ENCODE measurements at regions not wholly inside any gene's neighbourhood (a gene's known extent, or its start where the extent isn't known, plus 50 kb on each side); places are given as distances from the start of the nearest gene placed in this dataset.

GRCh38 chr2:137893145-137893544 is 71.1 kb upstream of the HNMT start:
- H3K9ac ChIP-seq (ENCODE audit: low read depth, low read length): no peak overlapping the region
- no peak overlapping the region for H3K27ac ChIP-seq (ENCODE audit: low read length)
- TF ChIP-seq EZH2 (IDR thresholded peaks at IDR 0.05; ENCODE audit: borderline replicate concordance, low read depth, low read length, severe bottlenecking) (no peak), CTCF (IDR thresholded peaks at IDR 0.05; ENCODE audit: borderline replicate concordance, extremely low read depth, low read length, poor library complexity, severe bottlenecking) (no peak)
- DNase-seq (no peak), ATAC-seq (ENCODE audit: insufficient read depth, low read depth) (no peak)
- H3K4me1 ChIP-seq (ENCODE audit: insufficient read depth, low read length): no peaks in the 10 kb centered on the region
- no peak overlapping the region for H3K4me3 ChIP-seq (ENCODE audit: low read depth in 1 of 2, low read length in 2 of 2)
- no peak overlapping the region for H2AFZ ChIP-seq (ENCODE audit: low read depth, low read length)
- no peak overlapping the region for H3K4me2 ChIP-seq (ENCODE audit: insufficient read depth, low read length)
- no peaks in the 10 kb centered on the region for H4K20me1 ChIP-seq (ENCODE audit: insufficient read depth, low read length)
- no peaks in the 10 kb centered on the region for H3K9me3 ChIP-seq (ENCODE audit: insufficient read depth, low read length, severe bottlenecking)
- H3K36me3 ChIP-seq (ENCODE audit: insufficient read depth, low read length): no peaks in the 10 kb centered on the region
- no peaks in the 10 kb centered on the region for H3K79me2 ChIP-seq (ENCODE audit: insufficient read depth, low read length)
- no peaks in the 10 kb centered on the region for H3K27me3 ChIP-seq (ENCODE audit: insufficient read depth, low read length, poor library complexity)

- H3K27me3 ChIP-seq (ENCODE audit: insufficient read depth, low read length, poor library complexity): no peaks in the 10 kb centered on the region
- no peak overlapping the region for H3K4me3 ChIP-seq (ENCODE audit: low read depth in 1 of 2, low read length in 2 of 2)
- no peak overlapping the region for H3K9ac ChIP-seq (ENCODE audit: low read depth, low read length)
- H3K4me1 ChIP-seq (ENCODE audit: insufficient read depth, low read length): no peaks in the 10 kb centered on the region
- H2AFZ ChIP-seq (ENCODE audit: low read depth, low read length): no peak overlapping the region
- no peaks in the 10 kb centered on the region for H3K9me3 ChIP-seq (ENCODE audit: insufficient read depth, low read length, severe bottlenecking)
- no peak overlapping the region for H3K4me2 ChIP-seq (ENCODE audit: insufficient read depth, low read length)
- H3K27ac ChIP-seq (ENCODE audit: low read length): no peak overlapping the region
- ATAC-seq (ENCODE audit: insufficient read depth, low read depth) (no peak), DNase-seq (no peak)
- no peak for TF ChIP-seq CTCF (IDR thresholded peaks at IDR 0.05; ENCODE audit: borderline replicate concordance, extremely low read depth, low read length, poor library complexity, severe bottlenecking)
- TF ChIP-seq EZH2 (IDR thresholded peaks at IDR 0.05; ENCODE audit: borderline replicate concordance, low read depth, low read length, severe bottlenecking): no peak
- no peaks in the 10 kb centered on the region for H4K20me1 ChIP-seq (ENCODE audit: insufficient read depth, low read length)
- H3K36me3 ChIP-seq (ENCODE audit: insufficient read depth, low read length): no peaks in the 10 kb centered on the region
- H3K79me2 ChIP-seq (ENCODE audit: insufficient read depth, low read length): no peaks in the 10 kb centered on the region
Observed at GRCh38 chr2:137896467-137896866, 67.8 kb upstream of the HNMT start.

DNA sequence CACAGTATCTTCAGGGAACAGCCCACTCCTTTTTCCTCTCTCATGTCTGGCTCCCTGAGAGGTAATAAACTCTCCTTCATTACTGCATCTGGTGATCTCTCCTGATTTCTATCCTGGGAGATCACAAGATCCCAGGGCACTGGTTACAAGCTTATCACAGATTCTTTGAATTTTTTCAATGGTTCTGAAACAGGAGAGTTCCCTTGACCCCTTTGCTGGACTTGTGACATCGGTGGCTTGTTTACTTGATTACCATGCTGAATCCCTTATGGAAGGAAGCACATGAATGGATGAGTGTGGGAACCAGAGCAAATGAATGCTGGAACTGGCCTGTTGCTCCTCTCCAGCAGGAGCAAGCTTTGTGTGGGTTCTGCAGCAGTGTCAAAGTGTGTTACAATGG is 67.2 kb upstream of the HNMT start:
- Histone ChIP-seq H3K4me2 (ENCODE audit: insufficient read depth, low read length) (no peak overlapping the region), H4K20me1 (ENCODE audit: insufficient read depth, low read length) (no peaks in the 10 kb centered on the region), H3K36me3 (ENCODE audit: insufficient read depth, low read length) (no peaks in the 10 kb centered on the region), H3K27ac (ENCODE audit: low read length) (no peak overlapping the region), H3K4me3 (ENCODE audit: low read depth in 1 of 2, low read length in 2 of 2) (no peak overlapping the region), H3K4me1 (ENCODE audit: insufficient read depth, low read length) (no peaks in the 10 kb centered on the region), H3K9me3 (ENCODE audit: insufficient read depth, low read length, severe bottlenecking) (no peaks in the 10 kb centered on the region), H3K9ac (ENCODE audit: low read depth, low read length) (no peak overlapping the region), H3K79me2 (ENCODE audit: insufficient read depth, low read length) (no peaks in the 10 kb centered on the region), H3K27me3 (ENCODE audit: insufficient read depth, low read length, poor library complexity) (no peaks in the 10 kb centered on the region), H2AFZ (ENCODE audit: low read depth, low read length) (no peak overlapping the region)
- TF ChIP-seq CTCF (IDR thresholded peaks at IDR 0.05; ENCODE audit: borderline replicate concordance, extremely low read depth, low read length, poor library complexity, severe bottlenecking) (no peak), EZH2 (IDR thresholded peaks at IDR 0.05; ENCODE audit: borderline replicate concordance, low read depth, low read length, severe bottlenecking) (no peak)
- ATAC-seq (ENCODE audit: insufficient read depth, low read depth): no peak
- DNase-seq: no peak

Measured in DND-41 (cell line).